Ectodermal cell (in vitro differentiated cells): ENCODE measurements at regions not wholly inside any gene's neighbourhood (a gene's known extent, or its start where the extent isn't known, plus 50 kb on each side); places are given as distances from the start of the nearest gene placed in this dataset.

Source experiments
- H3K27ac ChIP-seq: 2 replicates; pipeline ENCODE4 v1.7.0; 2013; ENCODE audit warnings: mild to moderate bottlenecking, low read depth, low read length; ENCODE audit not compliant: insufficient read depth, poor library complexity, severe bottlenecking
- H3K27me3 ChIP-seq: 2 replicates; pipeline ENCODE4 v1.7.0; 2013; ENCODE audit warnings: mild to moderate bottlenecking, low read length; ENCODE audit not compliant: insufficient read depth, control insufficient read depth, poor library complexity, severe bottlenecking
- H3K36me3 ChIP-seq: one replicate; pipeline ENCODE4 v1.7.0; 2013; ENCODE audit warnings: low read length; ENCODE audit not compliant: control insufficient read depth, insufficient read depth
- H3K4me1 ChIP-seq: one replicate; pipeline ENCODE4 v1.7.0; 2013; ENCODE audit warnings: low read length; ENCODE audit not compliant: control insufficient read depth, insufficient read depth
- H3K4me3 ChIP-seq: 2 replicates; pipeline ENCODE4 v1.7.0; 2013; ENCODE audit warnings: low read depth, low read length, control low read depth; ENCODE audit not compliant: insufficient read depth
- H3K9me3 ChIP-seq: 2 replicates; pipeline ENCODE4 v1.7.0; 2013; ENCODE audit warnings: mild to moderate bottlenecking, low read length, moderate library complexity; ENCODE audit not compliant: control insufficient read depth
- WGBS, 2 experiments: methylation state at CpG; one replicate each; pipeline ENCODE4 v1.1.7; 2013; ENCODE audit warnings: missing lambda C conversion rate in 2 of 2; 5-methylcytosine and 5-hydroxymethylcytosine counted together

DNA sequence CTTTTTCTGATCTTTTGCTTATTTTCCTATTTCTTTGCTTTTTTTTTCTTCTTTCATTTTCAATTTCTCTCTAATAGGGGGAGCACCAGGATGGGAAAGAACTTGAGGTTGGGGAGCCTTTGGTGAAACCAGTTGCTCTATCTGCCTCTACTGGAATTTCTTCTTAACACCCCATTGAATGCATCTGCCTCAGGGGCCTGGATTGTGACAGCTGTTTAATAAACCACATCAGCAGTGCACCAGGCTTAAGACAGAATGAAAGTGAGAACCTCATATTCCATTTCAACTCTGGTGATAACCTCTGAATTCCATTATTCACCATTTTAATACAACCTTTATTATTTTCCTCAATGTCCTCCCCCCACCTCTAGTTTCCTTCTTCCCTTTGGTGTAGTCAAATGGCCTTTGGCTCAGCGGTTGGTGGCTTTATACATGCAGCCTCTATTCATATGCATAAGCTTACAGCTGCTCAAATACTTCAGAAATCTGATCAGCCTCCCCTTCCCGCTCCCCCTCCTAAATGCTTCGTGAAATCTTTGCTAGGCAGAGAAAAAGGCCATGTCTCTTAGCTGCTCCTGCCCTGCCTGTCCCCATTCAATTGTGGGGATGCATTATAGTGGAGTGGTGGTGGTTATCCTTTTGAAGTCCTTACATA is 537.3 kb upstream of the PLXNA2 start:
- Histone ChIP-seq H3K4me3 (no peak overlapping the region), H3K36me3 (no peaks in the 10 kb centered on the region), H3K4me1 (peaks cover 20% of the 10 kb centered on the region), H3K27ac (no peak overlapping the region), H3K27me3 (no peaks in the 10 kb centered on the region), H3K9me3 (no peaks in the 10 kb centered on the region)
- 2 to 20% methylated on average over 3 of the region's 3 CpGs for WGBS, 2 experiments

GRCh38 chr1:208782186-208782585 is 538.0 kb upstream of the PLXNA2 start:
- no peak overlapping the region for H3K4me3 ChIP-seq
- WGBS, 2 experiments: 71 to 75% methylated on average over 4 of the region's 4 CpGs
- peaks cover 20% of the 10 kb centered on the region for H3K4me1 ChIP-seq
- H3K27ac ChIP-seq: no peak overlapping the region
- H3K9me3 ChIP-seq: no peaks in the 10 kb centered on the region
- H3K27me3 ChIP-seq: no peaks in the 10 kb centered on the region
- H3K36me3 ChIP-seq: no peaks in the 10 kb centered on the region

- no peak overlapping the region for H3K4me3 ChIP-seq
Observed at GRCh38 chr1:208785629-208786028, 541.4 kb upstream of the PLXNA2 start.

DNA sequence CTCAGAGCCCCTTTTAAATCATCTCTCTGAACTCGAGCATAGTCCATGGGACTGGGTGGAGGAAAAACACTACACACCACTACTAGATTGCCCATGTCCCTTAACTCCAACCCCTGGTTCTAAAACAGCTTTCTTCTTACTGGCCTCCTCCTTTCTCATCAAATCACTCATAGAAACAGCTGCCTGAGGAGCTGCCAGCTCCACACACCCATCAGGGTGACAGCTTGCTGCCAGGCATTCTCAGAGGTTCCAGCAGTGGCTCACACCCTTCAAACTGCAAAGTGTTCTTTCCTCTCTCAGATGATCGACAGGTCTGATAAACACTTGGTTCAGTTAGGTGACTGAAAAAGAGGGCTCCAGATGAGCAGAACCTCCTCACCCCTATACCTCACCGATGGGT is 543.0 kb upstream of the PLXNA2 start:
- no peak overlapping the region for H3K27ac ChIP-seq
- WGBS, 2 experiments: 88 to 96% methylated on average over 3 of the region's 3 CpGs

More at GRCh38 chr1:208785629-208786028, 541.4 kb upstream of the PLXNA2 start:
- Histone ChIP-seq H3K36me3 (no peaks in the 10 kb centered on the region), H3K27ac (no peak overlapping the region), H3K27me3 (no peaks in the 10 kb centered on the region), H3K9me3 (no peaks in the 10 kb centered on the region), H3K4me1 (peaks cover 24% of the 10 kb centered on the region)
- 80% methylated on average over 1 of the region's 1 CpG; no CpG with 5 or more reads in 1 of the 2 experiments for WGBS, 2 experiments

GRCh38 chr1:208788013-208788540 is 543.9 kb upstream of the PLXNA2 start:
- H3K4me1 ChIP-seq: peaks cover 4% of the 10 kb centered on the region
- H3K27ac ChIP-seq: no peak overlapping the region
- H3K36me3 ChIP-seq: no peaks in the 10 kb centered on the region
- no peak overlapping the region for H3K4me3 ChIP-seq
- H3K27me3 ChIP-seq: no peaks in the 10 kb centered on the region
- H3K9me3 ChIP-seq: no peaks in the 10 kb centered on the region
- WGBS, 2 experiments: 29 to 48% methylated on average over 1 of the region's 1 CpG

More for the DNA sequence above, 543.0 kb upstream of the PLXNA2 start:
- Histone ChIP-seq H3K9me3 (no peaks in the 10 kb centered on the region), H3K4me1 (peaks cover 9% of the 10 kb centered on the region), H3K4me3 (no peak overlapping the region), H3K36me3 (no peaks in the 10 kb centered on the region), H3K27me3 (no peaks in the 10 kb centered on the region)

- Histone ChIP-seq H3K27ac (no peak overlapping the region), H3K27me3 (no peaks in the 10 kb centered on the region), H3K4me1 (peaks cover 4% of the 10 kb centered on the region), H3K4me3 (no peak overlapping the region), H3K36me3 (no peaks in the 10 kb centered on the region), H3K9me3 (no peaks in the 10 kb centered on the region)
Observed at GRCh38 chr1:208791456-208791855, 547.3 kb upstream of the PLXNA2 start.

DNA sequence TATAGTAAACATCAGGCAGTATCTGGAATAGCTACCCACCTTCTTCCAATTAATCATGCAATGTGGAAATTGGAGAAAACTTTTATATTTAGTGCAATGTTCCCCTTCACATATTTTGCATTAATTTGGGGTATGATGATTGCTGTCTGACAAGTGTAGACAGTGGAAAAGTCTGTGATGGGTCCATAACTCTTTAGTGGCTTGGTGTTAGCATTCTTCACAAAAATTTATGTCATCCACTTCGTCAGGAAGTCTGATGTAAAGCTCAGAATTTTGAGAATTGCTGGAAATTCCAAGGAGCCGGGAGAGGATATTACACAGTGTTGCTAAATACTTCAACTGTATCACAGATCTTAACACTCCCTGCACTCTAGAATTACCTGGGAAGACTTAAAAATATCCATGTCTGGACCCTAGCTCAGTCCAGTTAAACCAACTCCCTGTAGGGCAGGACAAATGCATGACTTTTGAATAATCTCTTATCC is 549.7 kb upstream of the PLXNA2 start:
- Histone ChIP-seq H3K9me3 (no peaks in the 10 kb centered on the region), H3K27ac (no peak overlapping the region), H3K4me1 (no peaks in the 10 kb centered on the region), H3K36me3 (no peaks in the 10 kb centered on the region), H3K27me3 (no peaks in the 10 kb centered on the region), H3K4me3 (no peak overlapping the region)
- 93 to 94% methylated on average over 2 of the region's 2 CpGs for WGBS, 2 experiments

DNA sequence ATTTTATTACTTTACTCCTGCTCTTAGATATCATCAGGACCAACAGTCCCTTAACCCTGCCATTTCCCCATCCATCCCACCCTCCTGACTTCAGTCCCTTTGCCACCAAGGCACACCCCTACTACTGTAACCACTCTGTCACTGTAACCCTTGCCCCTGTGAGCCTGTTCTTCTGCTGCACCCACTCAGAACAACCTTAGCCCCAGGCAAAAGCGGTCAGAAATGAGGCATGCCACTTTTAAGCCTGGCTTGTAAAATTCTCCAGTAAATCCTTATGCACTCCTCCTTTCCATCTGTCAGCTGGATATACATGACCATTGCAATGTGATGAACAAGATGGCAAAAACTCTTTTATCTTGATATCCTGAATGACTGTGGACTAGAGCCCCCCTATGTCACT is 555.0 kb upstream of the PLXNA2 start:
- Histone ChIP-seq H3K27me3 (no peaks in the 10 kb centered on the region), H3K9me3 (no peaks in the 10 kb centered on the region), H3K4me3 (no peak overlapping the region), H3K4me1 (peaks cover 5% of the 10 kb centered on the region), H3K27ac (no peak overlapping the region), H3K36me3 (no peaks in the 10 kb centered on the region)
- WGBS, 2 experiments: 93 to 100% methylated on average over 1 of the region's 1 CpG

DNA sequence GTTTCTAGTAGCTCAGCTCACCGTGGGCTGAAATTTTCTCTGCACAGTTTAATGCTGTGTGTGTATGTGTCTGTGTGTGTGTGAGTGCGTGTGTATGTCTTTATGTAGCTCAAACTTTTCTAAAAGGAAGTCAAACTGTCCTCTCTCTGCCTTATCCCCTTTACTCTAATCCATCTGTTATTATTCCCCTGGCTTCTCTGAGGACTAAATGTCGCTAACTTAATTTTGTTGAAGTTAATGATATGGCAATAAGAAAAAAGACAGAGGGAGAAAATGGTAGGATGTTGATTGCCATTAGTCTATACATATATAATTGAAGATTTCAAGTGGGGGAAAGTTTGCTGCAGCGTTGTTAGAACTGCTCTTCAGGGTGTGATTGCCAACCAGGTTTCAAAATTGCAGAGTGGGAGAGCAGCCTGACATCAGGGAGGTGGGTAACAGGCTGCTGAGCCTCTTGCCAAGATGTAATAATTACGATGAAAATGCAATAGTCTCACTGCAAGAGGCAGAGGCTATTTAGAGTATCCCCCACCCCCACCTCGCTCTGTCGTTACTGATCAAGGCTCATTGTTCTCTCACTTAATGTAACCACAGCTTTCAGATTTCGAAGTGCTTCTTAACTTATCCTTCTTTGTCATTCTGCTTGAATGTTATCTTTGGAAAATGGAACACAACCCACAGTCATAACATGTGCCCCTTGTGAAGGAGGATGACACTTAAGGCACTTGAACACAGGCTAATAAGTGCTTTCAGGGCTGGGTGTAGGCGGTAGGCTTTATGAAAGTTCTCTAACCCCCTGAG is 559.0 kb upstream of the PLXNA2 start:
- 81 to 84% methylated on average over 7 to 9 of the region's 9 CpGs for WGBS, 2 experiments
- Histone ChIP-seq H3K27me3 (no peaks in the 10 kb centered on the region), H3K36me3 (no peaks in the 10 kb centered on the region), H3K27ac (no peak overlapping the region), H3K4me1 (peaks cover 5% of the 10 kb centered on the region), H3K9me3 (no peaks in the 10 kb centered on the region), H3K4me3 (no peak overlapping the region)

DNA sequence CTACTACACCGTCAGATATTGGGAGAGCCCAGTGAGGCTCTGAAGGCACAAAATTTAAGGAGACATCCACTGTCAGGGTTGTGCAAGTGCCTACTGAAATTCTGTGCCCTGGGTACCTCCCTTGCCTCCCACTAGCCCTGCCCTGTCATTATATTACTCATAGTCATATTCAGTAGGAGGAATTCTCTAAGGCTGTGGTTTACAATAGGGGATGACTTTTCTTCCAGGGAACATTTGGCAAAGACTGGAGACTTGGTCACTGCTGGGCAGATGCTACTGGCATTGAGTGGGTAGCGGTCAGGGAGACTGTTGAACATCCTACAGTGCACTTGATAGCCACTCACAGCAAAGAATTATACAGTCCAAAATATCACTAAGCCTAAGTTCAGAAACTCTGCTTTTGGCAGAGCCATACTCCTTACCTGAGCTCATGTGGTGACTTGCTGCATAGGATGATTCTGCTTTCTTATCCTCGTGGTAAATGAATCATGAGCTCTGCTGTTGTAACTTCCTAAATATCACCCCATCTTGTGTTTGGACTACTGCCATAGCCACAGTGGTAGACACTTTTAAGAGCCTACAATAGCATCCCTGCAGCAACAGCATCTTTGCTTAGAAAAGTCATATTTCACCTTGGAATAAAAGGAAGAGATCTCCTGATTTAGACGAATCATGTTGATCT is 563.4 kb upstream of the PLXNA2 start:
- 95 to 97% methylated on average over 4 of the region's 4 CpGs for WGBS, 2 experiments
- Histone ChIP-seq H3K36me3 (no peaks in the 10 kb centered on the region), H3K4me1 (peaks cover 5% of the 10 kb centered on the region), H3K9me3 (no peaks in the 10 kb centered on the region), H3K27ac (no peak overlapping the region), H3K4me3 (no peak overlapping the region), H3K27me3 (no peaks in the 10 kb centered on the region)
